Suprapubic skin (tissue), 4 donors: ENCODE measurements at regions not wholly inside any gene's neighbourhood (a gene's known extent, or its start where the extent isn't known, plus 50 kb on each side); places are given as distances from the start of the nearest gene placed in this dataset.

Experiments
- CTCF ChIP-seq, 2 donors: fragments of 200-600 bp in 1 of 2; fragments of 450-650 bp in 1 of 2; sonication (generic) in 1 of 2; IDR thresholded peaks; one replicate each; pipeline ENCODE4 v1.5.1; 2016 to 2019; ENCODE audit warnings: antibody characterized with exemption in 2 of 2, mild to moderate bottlenecking in 1 of 2, moderate library complexity in 1 of 2
- EP300 ChIP-seq: sonication (generic); formaldehyde crosslinking; IDR thresholded peaks from one replicate; pipeline ENCODE4 v1.6.1; 2017; ENCODE audit warnings: antibody characterized with exemption
- POLR2A ChIP-seq, 2 donors: fragments of 450-650 bp; IDR thresholded peaks; one replicate each; pipeline ENCODE4 v1.6.1; 2017; ENCODE audit warnings: antibody characterized with exemption in 2 of 2, mild to moderate bottlenecking in 2 of 2, moderate library complexity in 2 of 2
- POLR2AphosphoS5 ChIP-seq, 3 donors: sonication (generic); formaldehyde crosslinking; IDR thresholded peaks; one replicate each; pipeline ENCODE4 v1.6.1; 2017; ENCODE audit warnings: antibody characterized with exemption in 3 of 3

GRCh38 chr10:107356396-107356795 lies 191.9 kb upstream of the SORCS1 start:
- TF ChIP-seq CTCF (IDR thresholded peaks at IDR 0.05) (no peak), POLR2A (IDR thresholded peaks at IDR 0.05) (no peak), EP300 (no peak), POLR2AphosphoS5 (IDR thresholded peaks at IDR 0.05) (no peak)
